HCT116 (cell line): ENCODE measurements at regions not wholly inside any gene's neighbourhood (a gene's known extent, or its start where the extent isn't known, plus 50 kb on each side); places are given as distances from the start of the nearest gene placed in this dataset.

Experiments used
- CTCF ChIP-seq, 3 experiments: fragments of 200-600 bp in 1 of 3; sonication (generic) in 1 of 3; IDR thresholded peaks in 2 of 3; conservative IDR thresholded peaks in 1 of 3; 2 replicates each; pipeline ENCODE4 v1.5.1; 2012 to 2017; ENCODE audit warnings: low read depth in 2 of 3, low read length in 2 of 3, antibody characterized with exemption in 1 of 3, borderline replicate concordance in 1 of 3, control low read depth in 1 of 3, mild to moderate bottlenecking in 1 of 3, mixed read lengths in 1 of 3, mixed run types in 1 of 3, moderate library complexity in 1 of 3; ENCODE audit not compliant: insufficient read depth in 1 of 3
- EGR1 ChIP-seq: IDR thresholded peaks from 2 replicates; pipeline ENCODE4 v1.6.1; 2012; ENCODE audit warnings: low read depth
- ELF1 ChIP-seq: IDR thresholded peaks from 2 replicates; pipeline ENCODE4 v1.6.1; 2012; ENCODE audit warnings: low read depth, borderline replicate concordance
- EZH2phosphoT487 ChIP-seq: fragments of 200-600 bp; IDR thresholded peaks from 2 replicates; pipeline ENCODE4 v1.6.1; 2018; ENCODE audit warnings: antibody characterized with exemption, borderline replicate concordance
- POLR2A ChIP-seq: IDR thresholded peaks from 2 replicates; pipeline ENCODE4 v1.7.0; 2011; ENCODE audit warnings: borderline replicate concordance; ENCODE audit not compliant: insufficient read depth, insufficient read length; ENCODE audit errors: extremely low read depth
- POLR2AphosphoS5 ChIP-seq: IDR thresholded peaks from 2 replicates; pipeline ENCODE4 v1.6.1; 2011; ENCODE audit warnings: mild to moderate bottlenecking, low read depth, low read length, moderate library complexity
- RAD21 ChIP-seq: IDR thresholded peaks from 2 replicates; pipeline ENCODE4 v1.6.1; 2012; ENCODE audit warnings: low read depth, mild to moderate bottlenecking
- REST ChIP-seq: IDR thresholded peaks from 2 replicates; pipeline ENCODE4 v1.6.1; 2012; ENCODE audit warnings: low read depth
- TCF7L2 ChIP-seq: IDR thresholded peaks from 2 replicates; pipeline ENCODE4 v1.7.0; 2011; ENCODE audit warnings: borderline replicate concordance, inconsistent platforms; ENCODE audit not compliant: insufficient read depth, insufficient read length; ENCODE audit errors: extremely low read depth
- YY1 ChIP-seq: IDR thresholded peaks from 2 replicates; pipeline ENCODE4 v1.6.1; 2011; ENCODE audit warnings: low read length, low read depth, moderate library complexity, mild to moderate bottlenecking; ENCODE audit not compliant: insufficient replicate concordance; ENCODE audit errors: extremely low read depth
- ZBTB33 ChIP-seq: IDR thresholded peaks from 2 replicates; pipeline ENCODE4 v1.6.1; 2011; ENCODE audit warnings: mild to moderate bottlenecking, low read length, moderate library complexity; ENCODE audit not compliant: insufficient replicate concordance; ENCODE audit errors: extremely low read depth
- TF ChIP-seq, protein P1 (sequence below): IDR thresholded peaks from 2 replicates; pipeline ENCODE4 v1.6.1; 2012
- TF ChIP-seq, protein P2 (sequence below): IDR thresholded peaks from 2 replicates; pipeline ENCODE4 v1.6.1; 2012

DNA sequence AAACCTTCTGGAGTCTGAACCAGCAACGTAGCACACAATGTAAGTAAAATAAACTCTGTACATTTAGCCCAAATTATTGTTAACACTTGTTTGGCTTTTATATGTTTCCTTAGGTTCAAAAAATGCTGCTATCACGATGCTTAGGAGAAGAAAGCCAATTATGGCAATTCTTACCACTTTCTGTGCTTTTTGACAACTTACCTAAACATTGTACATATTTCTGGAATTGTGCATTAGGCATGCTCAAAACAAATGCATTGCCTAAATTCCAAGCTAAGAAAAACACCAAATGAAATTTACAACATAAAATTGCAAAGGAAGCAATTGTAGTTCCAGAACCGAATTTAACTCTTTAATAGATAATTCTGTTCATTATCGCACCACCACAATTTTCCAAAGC, 585.6 kb upstream of the DSEL start:
- TF ChIP-seq POLR2A, result no peak
- TF ChIP-seq CTCF (IDR thresholded peaks at IDR 0.05 in 2 of 3, conservative IDR thresholded peaks at IDR 0.05 in 1 of 3; ENCODE audit: borderline replicate concordance in 1 of 3, insufficient read depth in 1 of 3, low read depth in 2 of 3, low read length in 2 of 3), result no peak
- TF ChIP-seq ZBTB33, result no peak
- TF ChIP-seq, protein P1, sequence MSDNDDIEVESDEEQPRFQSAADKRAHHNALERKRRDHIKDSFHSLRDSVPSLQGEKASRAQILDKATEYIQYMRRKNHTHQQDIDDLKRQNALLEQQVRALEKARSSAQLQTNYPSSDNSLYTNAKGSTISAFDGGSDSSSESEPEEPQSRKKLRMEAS, result no peak
- TF ChIP-seq RAD21, result no peak
- no peak for TF ChIP-seq POLR2AphosphoS5
- no peak for TF ChIP-seq REST
- TF ChIP-seq YY1, result no peak
- no peak for TF ChIP-seq ELF1
- TF ChIP-seq TCF7L2, result no peak
- TF ChIP-seq, protein P2, sequence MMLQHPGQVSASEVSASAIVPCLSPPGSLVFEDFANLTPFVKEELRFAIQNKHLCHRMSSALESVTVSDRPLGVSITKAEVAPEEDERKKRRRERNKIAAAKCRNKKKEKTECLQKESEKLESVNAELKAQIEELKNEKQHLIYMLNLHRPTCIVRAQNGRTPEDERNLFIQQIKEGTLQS, result no peak
- no peak for TF ChIP-seq EZH2phosphoT487
- no peak for TF ChIP-seq EGR1
